BLaER1 (cell line): ENCODE measurements at regions not wholly inside any gene's neighbourhood (a gene's known extent, or its start where the extent isn't known, plus 50 kb on each side); places are given as distances from the start of the nearest gene placed in this dataset.

Experiments used
- H3K27ac ChIP-seq: shearing (Covaris generic); formaldehyde crosslinking; 2 replicates; pipeline ENCODE4 v1.8.1; 2022
- H3K27me3 ChIP-seq: shearing (Covaris generic); formaldehyde crosslinking; 2 replicates; pipeline ENCODE4 v1.8.1; 2022
- H3K36me3 ChIP-seq: shearing (Covaris generic); formaldehyde crosslinking; 2 replicates; pipeline ENCODE4 v1.8.1; 2022
- H3K4me1 ChIP-seq: shearing (Covaris generic); formaldehyde crosslinking; 2 replicates; pipeline ENCODE4 v1.8.1; 2022
- H3K4me2 ChIP-seq: shearing (Covaris generic); formaldehyde crosslinking; 2 replicates; pipeline ENCODE4 v1.8.1; 2022
- H3K4me3 ChIP-seq: shearing (Covaris generic); formaldehyde crosslinking; 2 replicates; pipeline ENCODE4 v1.8.1; 2022
- H3K9ac ChIP-seq: shearing (Covaris generic); formaldehyde crosslinking; 2 replicates; pipeline ENCODE4 v1.8.1; 2022
- H3K9me3 ChIP-seq: shearing (Covaris generic); formaldehyde crosslinking; 2 replicates; pipeline ENCODE4 v1.8.1; 2022
- H4K20me1 ChIP-seq: shearing (Covaris generic); formaldehyde crosslinking; 2 replicates; pipeline ENCODE4 v1.8.1; 2022
- Cebpa-rat ChIP-seq: shearing (Covaris generic); IDR thresholded peaks from 2 replicates; pipeline ENCODE4 v1.8.1; 2022

GRCh38 chr20:51208162-51208561, 185.3 kb upstream of the KCNG1 start:
- no peaks in the 10 kb centered on the region for H3K9me3 ChIP-seq
- H3K36me3 ChIP-seq = no peaks in the 10 kb centered on the region
- H3K4me2 ChIP-seq = no peak overlapping the region
- no peak overlapping the region for H3K4me3 ChIP-seq
- H3K27ac ChIP-seq = no peak overlapping the region
- no peaks in the 10 kb centered on the region for H3K27me3 ChIP-seq
- no peaks in the 10 kb centered on the region for H4K20me1 ChIP-seq
- TF ChIP-seq Cebpa-rat = no peak
- H3K9ac ChIP-seq = no peak overlapping the region
- no peaks in the 10 kb centered on the region for H3K4me1 ChIP-seq

DNA sequence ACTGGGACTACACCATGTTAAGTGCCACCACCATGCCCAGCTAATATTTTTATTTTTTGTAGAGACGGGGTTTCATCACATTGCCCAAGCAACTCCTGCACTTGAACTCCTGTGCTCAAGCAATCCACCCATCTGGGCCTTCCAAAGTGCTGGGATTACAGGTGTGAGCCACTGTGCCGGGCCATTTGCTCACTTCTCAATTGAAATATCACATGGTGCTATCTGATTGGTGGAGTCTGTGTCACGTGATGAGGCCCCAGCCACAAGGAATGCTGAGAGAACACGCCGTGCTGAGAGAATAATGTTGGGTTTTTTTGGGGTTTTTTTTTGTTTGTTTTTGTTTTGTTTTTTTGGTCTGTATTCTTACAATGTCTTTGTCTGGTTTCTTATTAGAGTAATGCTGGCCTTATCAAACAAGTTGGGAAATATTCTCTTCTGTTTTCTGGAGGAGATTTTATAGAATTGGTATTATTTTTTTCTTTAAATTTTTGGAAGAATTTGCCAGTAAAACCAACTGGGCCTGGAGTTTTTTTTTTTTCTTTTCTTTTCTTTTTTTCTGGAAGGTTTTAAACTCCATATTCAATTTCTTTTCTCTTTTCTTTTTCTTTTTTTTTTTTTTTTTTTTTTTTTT, 183.2 kb upstream of the KCNG1 start:
- no peaks in the 10 kb centered on the region for H3K36me3 ChIP-seq
- no peaks in the 10 kb centered on the region for H4K20me1 ChIP-seq
- H3K4me3 ChIP-seq = no peak overlapping the region
- no peak overlapping the region for H3K4me2 ChIP-seq
- no peaks in the 10 kb centered on the region for H3K9me3 ChIP-seq
- no peak overlapping the region for H3K27ac ChIP-seq
- H3K4me1 ChIP-seq = no peaks in the 10 kb centered on the region
- no peak for TF ChIP-seq Cebpa-rat
- no peaks in the 10 kb centered on the region for H3K27me3 ChIP-seq
- no peak overlapping the region for H3K9ac ChIP-seq

DNA sequence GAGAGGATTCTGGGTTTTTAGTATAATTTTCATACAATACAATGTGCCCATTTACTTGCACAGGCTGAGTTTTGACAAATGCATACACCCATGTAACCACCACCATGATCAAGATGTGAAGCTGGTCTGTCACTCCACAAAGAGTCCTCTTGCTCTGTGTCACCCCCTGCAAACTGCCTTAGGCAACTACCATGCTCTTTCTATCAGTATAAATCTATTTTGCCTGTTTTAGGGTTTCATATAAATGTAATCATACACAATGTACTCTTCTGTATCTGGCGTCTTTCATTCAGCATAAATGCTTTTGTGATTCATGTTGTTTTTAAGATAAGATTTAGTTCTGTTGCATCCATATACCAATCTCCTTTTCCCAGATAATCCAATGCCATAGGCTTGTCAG, 181.9 kb upstream of the KCNG1 start:
- no peak for TF ChIP-seq Cebpa-rat
- Histone ChIP-seq H3K9ac (no peak overlapping the region), H4K20me1 (no peaks in the 10 kb centered on the region), H3K36me3 (no peaks in the 10 kb centered on the region), H3K4me1 (no peaks in the 10 kb centered on the region), H3K4me3 (no peak overlapping the region), H3K9me3 (no peaks in the 10 kb centered on the region), H3K27ac (no peak overlapping the region), H3K4me2 (no peak overlapping the region), H3K27me3 (no peaks in the 10 kb centered on the region)

DNA sequence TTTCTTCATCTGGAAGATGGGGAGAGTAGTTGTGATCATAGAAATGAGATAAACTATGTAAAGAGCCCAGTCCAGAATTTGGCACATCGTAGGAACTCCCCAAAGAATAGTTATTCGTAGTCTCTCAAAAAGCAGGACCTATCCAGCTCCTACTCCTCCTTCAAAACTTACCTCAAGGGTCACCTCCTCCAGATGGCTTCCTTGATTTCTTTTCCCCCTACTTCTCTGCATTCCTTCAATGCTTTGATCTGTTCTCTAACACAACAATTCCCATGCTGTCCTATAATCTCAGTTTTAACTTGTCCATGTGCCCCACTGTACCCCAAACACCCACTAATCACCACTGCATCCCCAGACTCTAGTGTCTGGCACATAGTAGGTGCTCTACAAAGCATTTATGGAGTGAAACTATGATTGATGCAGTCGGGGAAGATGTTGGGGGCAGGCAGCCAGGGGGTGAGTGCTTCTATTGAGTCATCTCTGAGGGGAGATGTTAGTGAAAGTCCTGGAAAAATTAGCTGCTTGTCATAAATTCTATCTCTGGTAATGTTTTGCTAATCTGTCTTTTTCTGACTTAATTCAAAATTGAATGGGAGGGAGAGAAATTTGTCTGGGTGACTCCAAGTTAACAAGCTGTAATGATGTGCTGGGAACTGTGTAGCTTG, 181.3 kb upstream of the KCNG1 start:
- no peaks in the 10 kb centered on the region for H3K9me3 ChIP-seq

DNA sequence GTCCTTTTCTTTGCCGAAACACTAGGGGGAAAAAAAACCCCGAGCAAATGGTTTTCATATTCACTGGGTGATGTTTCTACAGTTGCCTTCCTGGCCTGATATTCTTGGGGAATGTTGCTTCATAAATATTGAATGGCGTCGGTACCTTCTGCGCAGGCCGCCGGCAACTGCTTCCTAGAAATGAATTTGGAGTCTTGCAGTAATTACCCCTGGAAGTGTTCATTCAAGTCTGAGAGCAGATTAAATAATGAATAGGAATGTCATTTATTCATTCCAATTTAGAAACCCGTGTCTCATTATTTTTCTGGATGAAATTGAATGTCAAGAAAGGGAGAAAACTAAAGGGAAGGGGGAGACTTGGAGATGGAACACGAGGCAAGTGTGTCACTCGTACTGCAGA, 179.4 kb upstream of the KCNG1 start:
- Histone ChIP-seq H3K27ac (no peak overlapping the region), H3K4me1 (no peaks in the 10 kb centered on the region), H3K36me3 (no peaks in the 10 kb centered on the region), H4K20me1 (no peaks in the 10 kb centered on the region), H3K4me2 (no peak overlapping the region), H3K9me3 (no peaks in the 10 kb centered on the region), H3K4me3 (no peak overlapping the region), H3K9ac (no peak overlapping the region), H3K27me3 (no peaks in the 10 kb centered on the region)
- TF ChIP-seq Cebpa-rat = no peak

More for the DNA sequence above, 181.3 kb upstream of the KCNG1 start:
- H3K9ac ChIP-seq = no peak overlapping the region
- H3K27ac ChIP-seq = no peak overlapping the region
- no peaks in the 10 kb centered on the region for H4K20me1 ChIP-seq
- no peak overlapping the region for H3K4me2 ChIP-seq
- H3K4me1 ChIP-seq = no peaks in the 10 kb centered on the region
- no peaks in the 10 kb centered on the region for H3K36me3 ChIP-seq
- no peaks in the 10 kb centered on the region for H3K27me3 ChIP-seq
- TF ChIP-seq Cebpa-rat = no peak
- no peak overlapping the region for H3K4me3 ChIP-seq

GRCh38 chr20:51199920-51200319, 177.0 kb upstream of the KCNG1 start:
- TF ChIP-seq Cebpa-rat = no peak
- Histone ChIP-seq H3K27me3 (no peaks in the 10 kb centered on the region), H3K27ac (no peak overlapping the region), H3K9me3 (peaks cover 14% of the 10 kb centered on the region), H3K36me3 (no peaks in the 10 kb centered on the region), H4K20me1 (no peaks in the 10 kb centered on the region), H3K4me1 (no peaks in the 10 kb centered on the region), H3K9ac (no peak overlapping the region), H3K4me3 (no peak overlapping the region), H3K4me2 (no peak overlapping the region)

DNA sequence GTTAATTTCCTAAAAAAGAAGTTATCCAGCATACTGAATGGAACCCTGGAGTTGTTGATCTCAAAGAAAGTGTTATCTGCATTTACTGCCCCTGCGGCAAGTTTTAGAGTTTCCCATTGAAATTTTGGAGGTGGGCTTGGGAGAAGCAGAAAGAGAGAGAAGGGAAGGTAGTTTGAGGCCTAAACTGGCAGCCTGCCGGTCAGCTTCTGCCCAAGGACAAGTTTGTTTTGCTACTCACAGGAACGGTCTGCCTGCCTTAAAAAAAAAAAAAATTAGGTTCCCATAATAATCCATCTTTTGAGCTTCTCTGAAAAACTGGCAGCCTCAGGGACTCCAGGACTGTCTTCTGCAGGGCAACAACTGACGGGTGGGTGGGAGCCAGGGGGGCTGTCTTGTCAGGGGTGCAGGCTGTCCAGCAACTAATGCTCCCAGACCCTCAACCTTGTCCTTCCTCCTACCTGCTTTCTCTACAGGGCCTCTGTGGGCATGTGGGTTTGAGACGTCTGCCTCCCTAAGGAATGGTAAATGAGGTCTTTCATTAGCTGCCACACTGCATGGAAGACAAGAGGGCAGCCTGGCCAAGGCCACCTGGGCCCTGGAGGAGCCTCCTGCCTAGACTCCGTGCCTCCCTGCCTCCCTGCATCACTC, 176.1 kb upstream of the KCNG1 start:
- H4K20me1 ChIP-seq = no peaks in the 10 kb centered on the region
- no peak overlapping the region for H3K27ac ChIP-seq
- peaks cover 23% of the 10 kb centered on the region for H3K9me3 ChIP-seq
- H3K36me3 ChIP-seq = no peaks in the 10 kb centered on the region
- H3K4me3 ChIP-seq = no peak overlapping the region
- H3K4me1 ChIP-seq = no peaks in the 10 kb centered on the region
- no peak overlapping the region for H3K9ac ChIP-seq
- H3K27me3 ChIP-seq = no peaks in the 10 kb centered on the region
- no peak overlapping the region for H3K4me2 ChIP-seq
- no peak for TF ChIP-seq Cebpa-rat

DNA sequence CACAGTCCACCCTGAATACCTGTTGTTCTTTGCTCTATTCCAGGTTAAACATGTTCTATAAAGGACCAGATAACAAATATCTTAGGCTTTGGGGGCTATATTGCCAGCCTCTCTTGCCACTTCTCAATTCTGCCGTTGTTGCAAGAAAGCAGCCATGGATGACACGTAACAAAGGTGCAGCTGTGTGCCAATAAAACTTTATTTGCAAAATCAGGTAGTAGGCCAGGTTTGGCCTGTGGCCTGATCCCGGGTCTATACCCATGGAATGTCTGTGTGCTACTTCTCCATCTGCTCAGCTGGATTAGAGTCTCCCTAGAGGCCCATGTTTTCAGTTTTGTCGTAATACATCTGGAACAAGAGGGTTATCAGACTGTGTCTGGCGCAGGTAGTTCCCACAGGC, 175.3 kb upstream of the KCNG1 start:
- Histone ChIP-seq H3K27me3 (no peaks in the 10 kb centered on the region), H3K4me1 (no peaks in the 10 kb centered on the region), H3K27ac (no peak overlapping the region), H3K9ac (no peak overlapping the region), H3K4me2 (no peak overlapping the region), H3K36me3 (no peaks in the 10 kb centered on the region), H3K9me3 (peaks cover 25% of the 10 kb centered on the region), H4K20me1 (no peaks in the 10 kb centered on the region), H3K4me3 (no peak overlapping the region)
- TF ChIP-seq Cebpa-rat = no peak

GRCh38 chr20:51196991-51197651, 174.2 kb upstream of the KCNG1 start:
- no peak overlapping the region for H3K4me3 ChIP-seq
- peaks cover 25% of the 10 kb centered on the region for H3K9me3 ChIP-seq
- H4K20me1 ChIP-seq = no peaks in the 10 kb centered on the region
- H3K36me3 ChIP-seq = no peaks in the 10 kb centered on the region
- H3K4me2 ChIP-seq = no peak overlapping the region
- no peak overlapping the region for H3K9ac ChIP-seq
- no peaks in the 10 kb centered on the region for H3K4me1 ChIP-seq
- no peaks in the 10 kb centered on the region for H3K27me3 ChIP-seq
- no peak for TF ChIP-seq Cebpa-rat
- no peak overlapping the region for H3K27ac ChIP-seq

GRCh38 chr20:51195990-51196389, 173.1 kb upstream of the KCNG1 start:
- Histone ChIP-seq H3K4me2 (no peak overlapping the region), H3K9ac (no peak overlapping the region), H3K4me1 (no peaks in the 10 kb centered on the region), H3K36me3 (no peaks in the 10 kb centered on the region), H3K27ac (no peak overlapping the region), H3K9me3 (peaks cover 25% of the 10 kb centered on the region), H3K27me3 (no peaks in the 10 kb centered on the region), H3K4me3 (no peak overlapping the region), H4K20me1 (no peaks in the 10 kb centered on the region)
- no peak for TF ChIP-seq Cebpa-rat
